HepG2 (cell line): ENCODE measurements at regions not wholly inside any gene's neighbourhood (a gene's known extent, or its start where the extent isn't known, plus 50 kb on each side); places are given as distances from the start of the nearest gene placed in this dataset.

Experiments used
- ATAC-seq: fragments of 200-7000 bp; cut with Tn5 transposase; 3 replicates; pipeline ENCODE4 v1.9.1; 2020; ENCODE audit warnings: mild to moderate bottlenecking, moderate library complexity
- BruUV-seq: library from RNA; stranded (reverse); fragments of 400-500 nt; replicated peaks from 2 replicates; lab custom pipeline; 2021; lab: Mats Ljungman, UMichigan
- CTCF ChIA-PET: fragments of 300-600 bp; formaldehyde crosslinking; extraction: SDS; loops from one replicate; lab custom pipeline; 2021; ENCODE audit warnings: low total read pairs, inconsistent platforms, low intra/inter-chr PET ratio; lab: Yijun Ruan, JAX
- POLR2A ChIA-PET: fragments of 350-600 bp; sonication (Branson Sonifier 250); formaldehyde crosslinking; loops from one replicate; lab custom pipeline; 2020; ENCODE audit warnings: antibody characterized with exemption, inconsistent platforms; lab: Yijun Ruan, JAX
- DNase-seq: peaks from one replicate; pipeline ENCODE4 v3.0.0-alpha.2; 2015; ENCODE audit warnings: low spot score
- FAIRE-seq: peaks from 3 replicates; lab custom pipeline; 2011; peaks lifted over from hg19 to GRCh38; lab: Jason Lieb, UNC
- H2AFZ ChIP-seq: one replicate; pipeline ENCODE4 v1.6.1; 2011; ENCODE audit warnings: low read length, inconsistent platforms
- H3K27ac ChIP-seq: fragments of 300-600 bp; 3 replicates; pipeline ENCODE4 v1.8.0; 2011; ENCODE audit warnings: mixed run types, mild to moderate bottlenecking, mixed read lengths, low read length, inconsistent platforms; ENCODE audit not compliant: insufficient read depth; ENCODE audit errors: extremely low read length
- H3K27me3 ChIP-seq, 2 experiments: fragments of 200-600 bp in 1 of 2; 2 replicates in 1 of 2; 3 replicates in 1 of 2; pipeline versions ENCODE4 v1.6.0 to v1.8.0; 2011; ENCODE audit warnings: low read length in 2 of 2, mild to moderate bottlenecking in 2 of 2, moderate library complexity in 2 of 2, inconsistent platforms in 1 of 2; ENCODE audit not compliant: insufficient read depth in 2 of 2, control insufficient read depth in 1 of 2
- H3K36me3 ChIP-seq, 2 experiments: fragments of 200-600 bp in 1 of 2; replicated peaks in 1 of 2; 2 replicates in 1 of 2; 3 replicates in 1 of 2; pipeline versions ENCODE4 v1.5.1 to v1.8.0; 2011; ENCODE audit warnings: low read length in 2 of 2, inconsistent platforms in 1 of 2; ENCODE audit not compliant: insufficient read depth in 2 of 2, control insufficient read depth in 1 of 2
- H3K4me1 ChIP-seq: 2 replicates; pipeline ENCODE4 v1.5.1; 2012; ENCODE audit warnings: low read length, inconsistent platforms; ENCODE audit not compliant: insufficient read depth
- H3K4me2 ChIP-seq: 2 replicates; pipeline ENCODE4 v1.6.0; 2011; ENCODE audit warnings: low read depth, low read length, inconsistent platforms
- H3K4me3 ChIP-seq, 3 experiments: fragments of 200-600 bp in 1 of 3; sonication (generic), shearing (Covaris generic) in 1 of 3; replicated peaks in 1 of 3; 2 replicates each; pipeline ENCODE4 v1.5.1; 2011 to 2016; ENCODE audit warnings: low read length in 3 of 3, inconsistent platforms in 2 of 3, low read depth in 2 of 3, mild to moderate bottlenecking in 2 of 3, control low read depth in 1 of 3, mixed read lengths in 1 of 3; ENCODE audit not compliant: insufficient read depth in 1 of 3
- H3K79me2 ChIP-seq: one replicate; pipeline ENCODE4 v1.6.1; 2011; ENCODE audit warnings: low read length, inconsistent platforms; ENCODE audit not compliant: insufficient read depth
- H3K9ac ChIP-seq: 2 replicates; pipeline ENCODE4 v1.6.0; 2011; ENCODE audit warnings: mild to moderate bottlenecking, low read depth, low read length, inconsistent platforms; ENCODE audit not compliant: insufficient read depth
- H3K9me3 ChIP-seq: 2 replicates; pipeline ENCODE4 v1.5.1; 2012; ENCODE audit warnings: mild to moderate bottlenecking, low read length
- H4K20me1 ChIP-seq: 2 replicates; pipeline ENCODE4 v1.6.0; 2011; ENCODE audit warnings: inconsistent platforms, mild to moderate bottlenecking, low read length, moderate library complexity; ENCODE audit not compliant: insufficient read depth
- EP300 ChIP-seq, 3 experiments: sonication (generic) in 1 of 3; formaldehyde crosslinking in 1 of 3; IDR thresholded peaks; 2 replicates each; pipeline versions ENCODE4 v1.5.1 to v1.6.1; 2011 to 2020; ENCODE audit warnings: low read depth in 2 of 3, low read length in 2 of 3, borderline replicate concordance in 1 of 3, improper control_type of control experiment in 1 of 3, mild to moderate bottlenecking in 1 of 3, missing genetic modification reagents in 1 of 3, moderate library complexity in 1 of 3
- ETV6 ChIP-seq: sonication (generic); formaldehyde crosslinking; conservative IDR thresholded peaks from 2 replicates; pipeline ENCODE4 v1.4.0; 2020; ENCODE audit warnings: missing genetic modification reagents
- GABPB1 ChIP-seq: IDR thresholded peaks from 2 replicates; pipeline ENCODE4 v1.6.1; 2016; ENCODE audit warnings: mild to moderate bottlenecking, missing genetic modification reagents, moderate library complexity, missing compliant biosample characterization
- GATAD2A ChIP-seq: IDR thresholded peaks from 2 replicates; pipeline ENCODE4 v1.6.1; 2016
- HNRNPLL ChIP-seq: fragments of 200-400 bp; formaldehyde crosslinking; IDR thresholded peaks from 2 replicates; pipeline ENCODE4 v1.6.1; 2017; ENCODE audit warnings: mild to moderate bottlenecking, low read depth, low read length; ENCODE audit not compliant: poor library complexity, severe bottlenecking
- HOXD1 ChIP-seq: sonication (generic); formaldehyde crosslinking; IDR thresholded peaks from 2 replicates; pipeline ENCODE4 v1.5.0; 2020; ENCODE audit warnings: missing genetic modification reagents
- KLF13 ChIP-seq: sonication (generic); formaldehyde crosslinking; IDR thresholded peaks from 2 replicates; pipeline ENCODE4 v1.4.0; 2020; ENCODE audit warnings: mild to moderate bottlenecking, missing genetic modification reagents
- MEIS2 ChIP-seq: sonication (generic); formaldehyde crosslinking; IDR thresholded peaks from 2 replicates; pipeline ENCODE4 v1.9.0; 2021; ENCODE audit warnings: mild to moderate bottlenecking, missing genetic modification reagents
- NCOA2 ChIP-seq: sonication (generic); formaldehyde crosslinking; IDR thresholded peaks from 2 replicates; pipeline ENCODE4 v1.8.0; 2022; ENCODE audit warnings: inconsistent platforms
- SALL1 ChIP-seq: sonication (generic); formaldehyde crosslinking; IDR thresholded peaks from 2 replicates; pipeline ENCODE4 v1.8.0; 2022; ENCODE audit warnings: mild to moderate bottlenecking, missing genetic modification reagents
- TARDBP ChIP-seq: sonication (generic); formaldehyde crosslinking; IDR thresholded peaks from 2 replicates; pipeline ENCODE4 v1.8.0; 2022; ENCODE audit warnings: mild to moderate bottlenecking, missing genetic modification reagents
- WGBS: methylation state at CpG from one replicate; pipeline ENCODE4 v1.1.6; 2017; ENCODE audit warnings: low lambda C conversion rate; 5-methylcytosine and 5-hydroxymethylcytosine counted together
- in situ Hi-C: cut with HindIII; loops from 2 replicates; pipeline ENCODE4 v1.10.0; 2017; ENCODE audit warnings: low pct_unique_long_range_greater_than_20kb; ENCODE audit not compliant: extremely low pct_ligation_motif_present
- intact Hi-C: fragments of 100-400 bp; cut with micrococcal nuclease; formaldehyde crosslinking; loops from one replicate; pipeline ENCODE4 v1.10.0; 2022; ENCODE audit not compliant: unreplicated experiment
- TF ChIP-seq, protein P1 (sequence below): sonication (generic); IDR thresholded peaks from 2 replicates; pipeline ENCODE4 v1.6.1; 2016; ENCODE audit warnings: low read depth, borderline replicate concordance
- TF ChIP-seq, protein P2 (sequence below), 2 experiments: fragments of 450-650 bp in 1 of 2; sonication (generic) in 1 of 2; formaldehyde crosslinking; IDR thresholded peaks; 2 replicates each; pipeline versions ENCODE4 v1.5.0 to v1.8.0; 2020 to 2022; ENCODE audit warnings: mild to moderate bottlenecking in 1 of 2, missing genetic modification reagents in 1 of 2
- TF ChIP-seq, protein P3 (sequence below): sonication (generic); formaldehyde crosslinking; IDR thresholded peaks from 2 replicates; pipeline ENCODE4 v1.4.0; 2020; ENCODE audit warnings: mild to moderate bottlenecking, missing genetic modification reagents, borderline replicate concordance
- TF ChIP-seq, protein P4 (sequence below): sonication (generic); formaldehyde crosslinking; IDR thresholded peaks from 2 replicates; pipeline ENCODE4 v1.5.1; 2020; ENCODE audit warnings: mild to moderate bottlenecking, missing genetic modification reagents, moderate library complexity

DNA sequence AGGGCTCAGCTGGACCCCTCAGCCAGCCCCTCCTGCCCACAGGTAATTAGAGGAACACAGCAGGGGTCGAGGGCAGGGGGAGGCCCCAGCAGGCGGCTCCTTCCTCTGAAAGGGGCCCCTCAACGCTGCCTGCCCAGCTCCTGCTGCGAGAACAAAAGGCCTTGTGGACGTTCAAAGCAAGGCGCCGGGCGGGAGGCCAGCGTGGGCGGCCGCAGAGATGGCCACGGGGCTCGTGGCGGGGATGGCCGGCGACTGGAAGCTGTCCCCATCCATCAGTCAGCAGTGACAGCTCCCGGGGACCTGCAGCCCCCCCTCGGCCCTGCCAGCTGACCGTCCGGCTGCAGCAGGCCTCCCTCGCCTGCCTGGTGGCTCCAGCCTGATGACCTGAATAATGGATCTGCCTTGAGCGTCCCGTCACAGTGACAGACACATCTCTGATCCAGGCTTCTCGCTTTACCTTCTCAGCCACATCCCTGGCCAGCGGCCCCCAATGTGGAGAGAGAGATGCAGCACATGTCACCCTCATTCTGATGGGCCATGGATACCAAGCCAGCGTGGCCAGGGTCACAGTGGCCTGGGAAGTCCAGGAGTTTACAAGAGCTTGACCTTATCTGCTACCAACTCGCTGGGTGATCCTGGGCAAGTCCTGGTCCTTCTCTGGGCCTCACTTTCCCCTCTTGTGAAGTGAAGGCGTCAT lies 159.3 kb downstream of the MN1 start:
- Histone ChIP-seq H3K4me2 (peak overlapping the region; percentile 52), H3K4me3 (peak overlapping the region in 1 of 3 experiments; percentile 42; a peak in 1 of 6 replicates), H4K20me1 (no peaks in the 10 kb centered on the region), H3K27ac (no peak overlapping the region), H3K9ac (no peak overlapping the region), H3K79me2 (no peaks in the 10 kb centered on the region), H2AFZ (no peak overlapping the region), H3K36me3 (no peaks in the 10 kb centered on the region), H3K9me3 (no peaks in the 10 kb centered on the region), H3K4me1 (peaks cover 61% of the 10 kb centered on the region), H3K27me3 (peaks cover 0 to 6% of the 10 kb centered on the region in 2 experiments; a peak in 1 of 5 replicates)
- BruUV-seq, result no TSS peak
- CTCF ChIA-PET, result no interaction called here
- POLR2A ChIA-PET, result interaction anchor here (1.8 kb wide), 1 partner anchor 29 kb away, joined by 4 read pairs; no protein-coding TSS in a partner anchor
- in situ Hi-C loops, result loop anchor here (10.0 kb wide), 1 partner anchor 57 kb away; no protein-coding TSS in a partner anchor
- peak; percentile 43 for ATAC-seq
- WGBS, result 7% methylated on average over 6 of the region's 28 CpGs
- DNase-seq, result peak; percentile 20
- FAIRE-seq, result no peak
- intact Hi-C loops, result no loop called here
- TF ChIP-seq, protein P1, sequence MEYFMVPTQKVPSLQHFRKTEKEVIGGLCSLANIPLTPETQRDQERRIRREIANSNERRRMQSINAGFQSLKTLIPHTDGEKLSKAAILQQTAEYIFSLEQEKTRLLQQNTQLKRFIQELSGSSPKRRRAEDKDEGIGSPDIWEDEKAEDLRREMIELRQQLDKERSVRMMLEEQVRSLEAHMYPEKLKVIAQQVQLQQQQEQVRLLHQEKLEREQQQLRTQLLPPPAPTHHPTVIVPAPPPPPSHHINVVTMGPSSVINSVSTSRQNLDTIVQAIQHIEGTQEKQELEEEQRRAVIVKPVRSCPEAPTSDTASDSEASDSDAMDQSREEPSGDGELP, result peak; percentile 88; the same call in 1 of the 2 replicates
- TF ChIP-seq TARDBP (0 out of 2 replicates have a peak, but pooled peaks have one; percentile 31), GATAD2A (0 out of 2 replicates have a peak, but pooled peaks have one; percentile 19), GABPB1 (CRISPR knock-in tag) (peak; percentile 43; the same call in 1 of the 2 replicates), HNRNPLL (peak; percentile 14), NCOA2 (CRISPR knock-in tag) (peak; percentile 12; the same call in 1 of the 2 replicates), ETV6 (no peak), EP300 (IDR thresholded peaks at IDR 0.05; ENCODE audit: low read depth in 2 of 2, low read length in 2 of 2) (no peak), EP300 (CRISPR knock-in tag; IDR thresholded peaks at IDR 0.05; ENCODE audit: borderline replicate concordance) (peak; percentile 20; the same call in 1 of the 2 replicates), HOXD1 (CRISPR knock-in tag) (peak; percentile 96), KLF13 (CRISPR knock-in tag) (no peak), SALL1 (peak; percentile 20; the same call in 1 of the 2 replicates), MEIS2 (CRISPR knock-in tag) (peak; percentile 76; the same call in 1 of the 2 replicates)
- TF ChIP-seq, protein P2, sequence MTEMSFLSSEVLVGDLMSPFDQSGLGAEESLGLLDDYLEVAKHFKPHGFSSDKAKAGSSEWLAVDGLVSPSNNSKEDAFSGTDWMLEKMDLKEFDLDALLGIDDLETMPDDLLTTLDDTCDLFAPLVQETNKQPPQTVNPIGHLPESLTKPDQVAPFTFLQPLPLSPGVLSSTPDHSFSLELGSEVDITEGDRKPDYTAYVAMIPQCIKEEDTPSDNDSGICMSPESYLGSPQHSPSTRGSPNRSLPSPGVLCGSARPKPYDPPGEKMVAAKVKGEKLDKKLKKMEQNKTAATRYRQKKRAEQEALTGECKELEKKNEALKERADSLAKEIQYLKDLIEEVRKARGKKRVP (CRISPR knock-in tag; IDR thresholded peaks at IDR 0.05), result no peak
- TF ChIP-seq, protein P3, sequence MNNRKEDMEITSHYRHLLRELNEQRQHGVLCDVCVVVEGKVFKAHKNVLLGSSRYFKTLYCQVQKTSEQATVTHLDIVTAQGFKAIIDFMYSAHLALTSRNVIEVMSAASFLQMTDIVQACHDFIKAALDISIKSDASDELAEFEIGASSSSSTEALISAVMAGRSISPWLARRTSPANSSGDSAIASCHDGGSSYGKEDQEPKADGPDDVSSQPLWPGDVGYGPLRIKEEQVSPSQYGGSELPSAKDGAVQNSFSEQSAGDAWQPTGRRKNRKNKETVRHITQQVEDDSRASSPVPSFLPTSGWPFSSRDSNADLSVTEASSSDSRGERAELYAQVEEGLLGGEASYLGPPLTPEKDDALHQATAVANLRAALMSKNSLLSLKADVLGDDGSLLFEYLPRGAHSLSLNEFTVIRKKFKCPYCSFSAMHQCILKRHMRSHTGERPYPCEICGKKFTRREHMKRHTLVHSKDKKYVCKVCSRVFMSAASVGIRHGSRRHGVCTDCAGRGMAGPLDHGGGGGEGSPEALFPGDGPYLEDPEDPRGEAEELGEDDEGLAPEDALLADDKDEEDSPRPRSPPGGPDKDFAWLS (CRISPR knock-in tag), result no peak
- TF ChIP-seq, protein P4, sequence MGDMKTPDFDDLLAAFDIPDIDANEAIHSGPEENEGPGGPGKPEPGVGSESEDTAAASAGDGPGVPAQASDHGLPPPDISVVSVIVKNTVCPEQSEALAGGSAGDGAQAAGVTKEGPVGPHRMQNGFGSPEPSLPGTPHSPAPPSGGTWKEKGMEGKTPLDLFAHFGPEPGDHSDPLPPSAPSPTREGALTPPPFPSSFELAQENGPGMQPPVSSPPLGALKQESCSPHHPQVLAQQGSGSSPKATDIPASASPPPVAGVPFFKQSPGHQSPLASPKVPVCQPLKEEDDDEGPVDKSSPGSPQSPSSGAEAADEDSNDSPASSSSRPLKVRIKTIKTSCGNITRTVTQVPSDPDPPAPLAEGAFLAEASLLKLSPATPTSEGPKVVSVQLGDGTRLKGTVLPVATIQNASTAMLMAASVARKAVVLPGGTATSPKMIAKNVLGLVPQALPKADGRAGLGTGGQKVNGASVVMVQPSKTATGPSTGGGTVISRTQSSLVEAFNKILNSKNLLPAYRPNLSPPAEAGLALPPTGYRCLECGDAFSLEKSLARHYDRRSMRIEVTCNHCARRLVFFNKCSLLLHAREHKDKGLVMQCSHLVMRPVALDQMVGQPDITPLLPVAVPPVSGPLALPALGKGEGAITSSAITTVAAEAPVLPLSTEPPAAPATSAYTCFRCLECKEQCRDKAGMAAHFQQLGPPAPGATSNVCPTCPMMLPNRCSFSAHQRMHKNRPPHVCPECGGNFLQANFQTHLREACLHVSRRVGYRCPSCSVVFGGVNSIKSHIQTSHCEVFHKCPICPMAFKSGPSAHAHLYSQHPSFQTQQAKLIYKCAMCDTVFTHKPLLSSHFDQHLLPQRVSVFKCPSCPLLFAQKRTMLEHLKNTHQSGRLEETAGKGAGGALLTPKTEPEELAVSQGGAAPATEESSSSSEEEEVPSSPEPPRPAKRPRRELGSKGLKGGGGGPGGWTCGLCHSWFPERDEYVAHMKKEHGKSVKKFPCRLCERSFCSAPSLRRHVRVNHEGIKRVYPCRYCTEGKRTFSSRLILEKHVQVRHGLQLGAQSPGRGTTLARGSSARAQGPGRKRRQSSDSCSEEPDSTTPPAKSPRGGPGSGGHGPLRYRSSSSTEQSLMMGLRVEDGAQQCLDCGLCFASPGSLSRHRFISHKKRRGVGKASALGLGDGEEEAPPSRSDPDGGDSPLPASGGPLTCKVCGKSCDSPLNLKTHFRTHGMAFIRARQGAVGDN (CRISPR knock-in tag), result peak; percentile 32
